H1 (cell line): ENCODE measurements at regions not wholly inside any gene's neighbourhood (a gene's known extent, or its start where the extent isn't known, plus 50 kb on each side); places are given as distances from the start of the nearest gene placed in this dataset.

ENCODE experiments used
- BRCA1 ChIP-seq: IDR thresholded peaks from 2 replicates; pipeline ENCODE4 v1.6.1; 2012; ENCODE audit warnings: low read depth, low read length, improper control_type of control experiment
- CREB1 ChIP-seq: IDR thresholded peaks from 2 replicates; pipeline ENCODE4 v1.6.1; 2012; ENCODE audit warnings: inconsistent platforms
- CTCF ChIP-seq, 3 experiments: IDR thresholded peaks; 1 replicate in 2 of 3; 2 replicates in 1 of 3; pipeline versions ENCODE4 v1.5.1 to v1.6.1; 2011; ENCODE audit warnings: low read length in 3 of 3, mild to moderate bottlenecking in 3 of 3, inconsistent platforms in 2 of 3, low read depth in 1 of 3, moderate library complexity in 1 of 3; ENCODE audit not compliant: insufficient read depth in 1 of 3; ENCODE audit errors: control extremely low read depth in 1 of 3
- JUND ChIP-seq: IDR thresholded peaks from 2 replicates; pipeline ENCODE4 v1.6.1; 2011; ENCODE audit warnings: mild to moderate bottlenecking, improper control_type of control experiment, low read length
- KDM1A ChIP-seq: fragments of 200-600, 300-600 bp; sonication (generic); IDR thresholded peaks from 2 replicates; pipeline ENCODE4 v1.7.1; 2016; ENCODE audit warnings: mild to moderate bottlenecking, low read length, borderline replicate concordance
- POLR2AphosphoS5 ChIP-seq: IDR thresholded peaks from 2 replicates; pipeline ENCODE4 v1.6.1; 2011; ENCODE audit warnings: low read depth, low read length
- YY1 ChIP-seq: IDR thresholded peaks from 2 replicates; pipeline ENCODE4 v1.6.1; 2011; ENCODE audit warnings: low read depth, mild to moderate bottlenecking, low read length

- TF ChIP-seq CREB1 (no peak), POLR2AphosphoS5 (no peak), CTCF (IDR thresholded peaks at IDR 0.05; ENCODE audit: control extremely low read depth in 1 of 3, insufficient read depth in 1 of 3, low read depth in 1 of 3, low read length in 3 of 3) (no peak), JUND (no peak), KDM1A (no peak), BRCA1 (no peak), YY1 (no peak)
These were observed 1773.5 kb upstream of the WWC1 start for GRCh38 chr5:166517976-166518375.
